Ovary (tissue), 7 donors: ENCODE measurements at regions not wholly inside any gene's neighbourhood (a gene's known extent, or its start where the extent isn't known, plus 50 kb on each side); places are given as distances from the start of the nearest gene placed in this dataset.

ENCODE experiments used
- DNase-seq, 5 donors: peaks; one replicate each; pipeline ENCODE4 v3.0.0-alpha.2; 2019 to 2020
- H3K27ac ChIP-seq, 2 donors: fragments of 200-600 bp; one replicate each; pipeline versions ENCODE4 v1.5.1 to v1.8.0; 2019 to 2022
- H3K27me3 ChIP-seq: fragments of 200-600 bp; one replicate; pipeline ENCODE4 v1.8.0; 2022
- H3K36me3 ChIP-seq: fragments of 200-600 bp; sonication (generic); one replicate; pipeline ENCODE4 v1.5.1; 2019
- H3K4me1 ChIP-seq: one replicate; pipeline ENCODE4 v1.8.1; 2013; ENCODE audit warnings: mild to moderate bottlenecking, moderate library complexity; ENCODE audit not compliant: insufficient read depth
- H3K4me3 ChIP-seq: fragments of 200-600 bp; sonication (generic); one replicate; pipeline ENCODE4 v1.5.1; 2017
- H3K9me3 ChIP-seq, 2 donors: fragments of 200-600 bp in 1 of 2; sonication (generic) in 1 of 2; one replicate each; pipeline versions ENCODE4 v1.5.1 to v1.8.1; 2013 to 2019; ENCODE audit warnings: mild to moderate bottlenecking in 1 of 2, moderate library complexity in 1 of 2
- CTCF ChIP-seq, 3 donors: fragments of 450-650 bp in 2 of 3; fragments of 200-600 bp in 1 of 3; IDR thresholded peaks; one replicate each; pipeline versions ENCODE4 v1.5.1 to v1.8.0; 2016 to 2022; ENCODE audit warnings: antibody characterized with exemption in 3 of 3, mild to moderate bottlenecking in 1 of 3
- EP300 ChIP-seq: sonication (generic); formaldehyde crosslinking; IDR thresholded peaks from one replicate; pipeline ENCODE4 v1.6.1; 2017; ENCODE audit warnings: antibody characterized with exemption
- POLR2A ChIP-seq: fragments of 450-650 bp; IDR thresholded peaks from one replicate; pipeline ENCODE4 v1.6.1; 2017; ENCODE audit warnings: antibody characterized with exemption, mild to moderate bottlenecking, moderate library complexity
- WGBS, 3 donors: extraction: QIAGEN DNeasy Blood & Tissue Kit in 1 of 3; methylation state at CpG; one replicate each; pipeline versions ENCODE4 v1.1.5 to v1.1.7; 2013 to 2017; 5-methylcytosine and 5-hydroxymethylcytosine counted together
- intact Hi-C, 4 donors: fragments of 100-400 bp; cut with DNase I; formaldehyde crosslinking; loops; one replicate each; pipeline versions ENCODE4 v1.11.0 to v1.15.1; 2022 to 2023
- donor health status: DM: no; HTN: no; CAD: no; lungs with moderate emphysema.
- donor health status: DM: no; HTN: no; CAD: no.
- donor health status: Bipolar disorder and iron deficiency.
- donor health status: DM: no; HTN: no; CAD: no.
- donor health status: DM: yes; HTN: yes; CAD: no.

DNA sequence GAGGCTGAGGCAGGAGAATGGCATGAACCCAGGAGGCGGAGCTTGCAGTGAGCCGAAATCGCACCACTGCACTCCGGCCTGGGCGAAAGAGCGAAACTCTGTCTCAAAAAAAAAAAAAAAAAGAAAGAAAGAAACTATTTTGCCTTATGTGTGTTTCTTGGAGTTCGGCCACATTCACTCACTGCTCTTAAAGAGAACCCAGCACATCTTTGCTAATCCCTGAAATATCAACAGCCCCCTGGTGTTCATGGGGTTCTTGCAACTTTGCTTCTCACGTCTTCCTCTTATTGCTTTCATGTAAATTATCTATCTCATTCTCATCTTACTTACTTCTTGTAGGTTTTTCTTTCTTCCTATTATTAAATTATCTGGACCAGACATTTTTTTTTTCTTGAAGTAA, 126.3 kb upstream of the ASTN2 start:
- WGBS, 3 donors = 50 to 75% (median 69%) methylated on average over 8 of the region's 8 CpGs

DNA sequence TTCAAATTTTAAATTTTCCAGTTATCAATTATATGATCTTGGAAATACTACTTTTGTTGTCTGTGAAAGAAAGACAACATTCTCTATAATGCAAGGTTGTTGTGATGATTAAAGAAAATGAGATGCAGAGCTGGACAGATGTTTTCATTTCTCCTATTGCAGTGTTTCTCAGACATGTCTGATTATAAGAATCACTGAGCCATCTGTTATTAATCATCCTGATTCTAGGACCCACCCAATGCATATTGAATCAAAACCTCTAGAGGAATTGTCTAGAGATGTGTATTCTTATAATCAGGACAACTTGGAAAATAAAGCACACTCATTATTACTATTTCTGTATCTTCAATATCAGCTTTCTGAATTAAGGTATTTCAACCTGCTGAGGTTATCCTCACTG, 121.1 kb upstream of the ASTN2 start:
- TF ChIP-seq POLR2A = no peak
- no peak for TF ChIP-seq CTCF (IDR thresholded peaks at IDR 0.05)
- no peak for TF ChIP-seq EP300
- H3K9me3 ChIP-seq = no peaks in the 10 kb centered on the region
- no peaks in the 10 kb centered on the region for H3K27me3 ChIP-seq
- DNase-seq = no peak
- H3K27ac ChIP-seq = no peak overlapping the region
- no peaks in the 10 kb centered on the region for H3K4me1 ChIP-seq
- no peak overlapping the region for H3K4me3 ChIP-seq
- H3K36me3 ChIP-seq = no peaks in the 10 kb centered on the region
- intact Hi-C loops = no loop called here

More for the DNA sequence above, 126.3 kb upstream of the ASTN2 start:
- no peak for DNase-seq
- Histone ChIP-seq H3K9me3 (no peaks in the 10 kb centered on the region), H3K4me3 (no peak overlapping the region), H3K27ac (no peak overlapping the region), H3K27me3 (no peaks in the 10 kb centered on the region), H3K4me1 (no peaks in the 10 kb centered on the region), H3K36me3 (no peaks in the 10 kb centered on the region)
- intact Hi-C loops = no loop called here
- TF ChIP-seq EP300 (no peak), CTCF (IDR thresholded peaks at IDR 0.05) (no peak)

DNA sequence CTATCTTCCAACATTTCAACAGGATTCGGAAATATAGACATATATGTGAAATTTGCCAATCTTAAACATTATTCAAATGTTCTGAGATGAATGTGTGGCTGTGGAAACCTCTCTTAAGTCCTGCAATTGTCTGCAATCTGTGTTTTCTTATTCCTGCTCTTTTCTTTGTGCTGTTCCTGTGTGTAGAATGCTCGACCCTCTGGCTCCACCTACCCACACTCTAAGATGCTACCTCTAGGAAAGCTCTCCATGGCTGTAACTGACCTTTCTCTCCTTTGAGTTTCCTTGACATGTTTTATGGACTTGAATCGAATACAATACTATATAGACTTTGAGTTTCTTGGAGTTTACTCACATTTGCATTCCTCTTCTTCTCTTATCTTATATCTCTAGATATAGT, 120.6 kb upstream of the ASTN2 start:
- no peak for TF ChIP-seq EP300
- TF ChIP-seq CTCF (IDR thresholded peaks at IDR 0.05) = no peak
- no peak for TF ChIP-seq POLR2A
- Histone ChIP-seq H3K4me1 (no peaks in the 10 kb centered on the region), H3K27me3 (no peaks in the 10 kb centered on the region), H3K27ac (no peak overlapping the region), H3K4me3 (no peak overlapping the region), H3K9me3 (no peaks in the 10 kb centered on the region), H3K36me3 (no peaks in the 10 kb centered on the region)
- 23 to 32% (median 31%) methylated on average over 3 of the region's 3 CpGs for WGBS, 3 donors
- intact Hi-C loops = no loop called here
- DNase-seq = no peak

GRCh38 chr9:117528225-117528624, 113.4 kb upstream of the ASTN2 start:
- Histone ChIP-seq H3K27me3 (no peaks in the 10 kb centered on the region), H3K36me3 (no peaks in the 10 kb centered on the region)

GRCh38 chr9:117526674-117527073, 111.8 kb upstream of the ASTN2 start:
- Histone ChIP-seq H3K27me3 (no peaks in the 10 kb centered on the region), H3K36me3 (no peaks in the 10 kb centered on the region), H3K4me3 (no peak overlapping the region), H3K4me1 (no peaks in the 10 kb centered on the region), H3K9me3 (no peaks in the 10 kb centered on the region), H3K27ac (no peak overlapping the region)
- DNase-seq = no peak
- intact Hi-C loops = no loop called here
- TF ChIP-seq CTCF (IDR thresholded peaks at IDR 0.05) (no peak), EP300 (no peak), POLR2A (no peak)
- 40 to 61% (median 53%) methylated on average over 2 of the region's 2 CpGs for WGBS, 3 donors

More at GRCh38 chr9:117528225-117528624, 113.4 kb upstream of the ASTN2 start:
- no peaks in the 10 kb centered on the region for H3K4me1 ChIP-seq
- no peak overlapping the region for H3K27ac ChIP-seq
- intact Hi-C loops = no loop called here
- no peak for DNase-seq
- TF ChIP-seq EP300 (no peak), POLR2A (no peak)
- 82 to 91% (median 86%) methylated on average over 1 of the region's 1 CpG for WGBS, 3 donors
- H3K4me3 ChIP-seq = no peak overlapping the region
- H3K9me3 ChIP-seq = no peaks in the 10 kb centered on the region
